Skeletal muscle cell (primary cell): ENCODE measurements at regions not wholly inside any gene's neighbourhood (a gene's known extent, or its start where the extent isn't known, plus 50 kb on each side); places are given as distances from the start of the nearest gene placed in this dataset.

Source experiments
- DNase-seq: peaks from one replicate; pipeline ENCODE4 v3.0.0-alpha.2; 2010; ENCODE audit warnings: low read depth
- H3K4me3 ChIP-seq: 2 replicates; pipeline ENCODE4 v1.5.1; 2011; ENCODE audit warnings: low read depth, mild to moderate bottlenecking, control low read depth, low read length, moderate library complexity

DNA sequence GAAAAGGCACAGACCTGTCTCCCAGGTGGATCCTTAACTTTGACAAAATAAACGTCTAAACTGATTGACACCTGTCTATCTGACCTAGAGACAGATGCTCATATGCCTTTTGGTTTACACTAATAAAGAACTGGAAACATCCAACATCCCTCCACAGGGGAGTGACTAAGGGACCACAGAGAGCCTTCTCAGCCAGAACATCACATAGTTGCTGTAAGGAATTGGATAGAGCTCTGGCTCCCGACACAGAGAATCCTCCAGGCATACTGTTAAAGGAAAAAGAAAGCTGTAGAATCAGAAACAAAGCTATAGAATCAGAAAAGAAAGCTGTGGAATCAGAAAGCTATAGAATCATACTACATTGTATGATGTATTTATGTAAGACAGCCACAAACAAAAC, 258.8 kb downstream of the STK31 start:
- H3K4me3 ChIP-seq: no peak overlapping the region
- DNase-seq: no peak

DNA sequence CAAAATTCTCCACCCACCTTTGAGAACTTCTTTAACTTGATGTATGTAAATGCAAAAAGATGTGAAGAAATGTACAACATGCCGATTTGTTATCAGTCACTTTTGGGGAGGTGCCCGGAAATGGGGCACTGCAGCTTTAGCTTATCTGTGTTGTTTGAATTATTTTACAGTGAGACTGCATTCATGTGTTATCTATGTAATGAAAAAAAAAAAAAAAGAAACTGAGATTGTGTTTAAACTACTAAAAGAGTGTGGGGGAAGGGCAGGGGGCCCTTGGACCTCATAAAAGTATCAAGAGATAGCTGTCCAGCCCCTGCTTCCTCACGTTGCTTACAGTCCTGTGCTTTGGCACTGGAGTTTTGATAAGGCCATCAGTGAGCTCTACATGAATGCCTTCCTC, 259.4 kb downstream of the STK31 start:
- no peak for DNase-seq
- no peak overlapping the region for H3K4me3 ChIP-seq

DNA sequence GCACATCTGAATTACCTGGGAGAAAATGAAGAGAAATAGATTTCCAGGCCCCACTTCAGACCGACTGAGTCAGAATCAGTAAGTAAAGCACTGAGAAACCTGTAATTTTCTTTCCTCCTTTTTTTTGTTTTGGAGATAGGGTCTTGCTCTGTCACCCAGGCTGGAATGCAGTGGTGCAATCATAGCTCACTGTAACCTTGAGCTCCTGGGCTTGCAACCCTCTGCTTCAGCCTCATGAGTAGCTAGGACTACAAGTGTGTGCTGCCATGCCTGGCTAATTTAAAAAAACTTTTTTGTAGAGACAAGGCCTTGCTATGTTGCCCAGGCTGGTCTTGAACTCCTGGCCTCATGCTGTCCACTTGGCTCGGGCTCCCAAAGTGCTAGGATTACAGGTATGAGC, 260.2 kb downstream of the STK31 start:
- no peak overlapping the region for H3K4me3 ChIP-seq
- no peak for DNase-seq

DNA sequence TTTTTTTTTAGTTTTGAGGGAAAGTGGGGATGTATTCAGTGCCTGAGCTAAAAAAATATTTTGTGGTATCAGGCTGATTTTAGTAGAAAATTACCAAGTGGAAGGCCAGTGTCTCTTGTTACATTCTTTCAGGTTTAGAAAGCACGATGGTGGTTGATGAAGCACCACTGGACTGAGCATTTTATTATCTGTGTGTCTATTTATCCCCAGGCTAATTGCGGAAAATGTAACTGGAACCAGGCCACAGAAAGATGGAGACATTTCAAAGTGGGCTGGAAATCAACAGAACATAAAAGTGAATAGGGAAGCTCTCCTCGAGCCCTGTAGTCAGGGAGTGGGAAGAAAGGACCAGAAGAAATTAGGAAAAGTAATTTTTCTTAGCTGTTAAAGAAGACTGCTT, 261.0 kb downstream of the STK31 start:
- no peak overlapping the region for H3K4me3 ChIP-seq
- no peak for DNase-seq

DNA sequence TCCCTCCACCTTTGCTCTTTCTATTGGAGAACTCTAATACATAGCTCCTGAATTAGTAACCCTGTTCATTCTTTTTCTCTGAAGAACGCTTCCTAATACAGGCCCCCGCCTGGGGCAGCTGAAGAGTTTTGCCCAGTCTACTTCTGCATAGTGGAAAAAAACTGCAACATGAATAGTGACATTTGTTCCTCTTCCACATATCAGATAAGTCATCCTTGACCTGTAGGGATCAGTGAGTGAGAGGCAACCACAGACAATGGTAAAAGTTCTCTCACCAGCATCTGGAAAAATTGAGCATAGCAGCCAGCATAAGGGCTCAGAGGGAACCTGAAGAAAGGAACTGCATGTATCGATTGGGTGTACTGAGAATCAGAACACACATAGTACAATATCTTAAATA, 262.0 kb downstream of the STK31 start:
- no peak overlapping the region for H3K4me3 ChIP-seq
- DNase-seq: no peak

DNA sequence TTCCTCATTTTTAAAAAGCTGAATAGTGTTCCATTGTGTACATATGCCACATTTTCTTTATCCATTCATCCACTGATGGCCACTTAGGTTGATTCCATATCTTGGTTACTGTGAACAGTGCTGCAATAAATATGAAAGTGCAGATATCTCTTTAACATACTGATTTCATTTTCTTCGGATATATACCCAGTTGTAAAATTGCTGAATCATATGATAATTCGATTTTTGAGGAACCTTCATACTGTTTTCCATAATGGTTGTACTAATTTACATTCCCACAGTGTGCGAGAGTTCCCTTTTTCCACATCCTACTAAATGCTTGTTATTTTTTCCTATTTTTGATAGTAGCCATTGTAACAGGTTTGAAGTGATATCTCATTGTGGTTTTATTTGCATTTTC, 263.2 kb downstream of the STK31 start:
- no peak overlapping the region for H3K4me3 ChIP-seq
- DNase-seq: no peak

DNA sequence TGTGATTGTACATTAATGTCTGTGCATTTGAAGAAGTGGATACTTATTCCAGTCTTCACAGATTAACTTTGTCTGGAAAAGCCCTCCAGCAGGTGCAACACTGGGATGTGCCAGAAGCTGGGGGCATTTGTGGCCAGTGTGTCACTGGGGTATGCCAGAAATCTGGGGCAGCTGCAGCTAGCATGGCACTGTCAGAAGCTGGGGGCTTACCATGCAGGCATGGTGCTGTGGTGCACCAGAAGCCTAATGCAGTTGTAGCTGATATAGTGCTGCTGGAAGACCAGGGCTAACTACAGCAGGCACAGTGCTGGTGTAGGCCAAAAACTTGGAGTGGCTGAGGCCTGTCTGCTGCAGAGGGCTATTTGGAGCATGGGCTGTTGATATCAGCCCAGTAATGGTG, 270.1 kb downstream of the STK31 start:
- DNase-seq: no peak
- H3K4me3 ChIP-seq: no peak overlapping the region

DNA sequence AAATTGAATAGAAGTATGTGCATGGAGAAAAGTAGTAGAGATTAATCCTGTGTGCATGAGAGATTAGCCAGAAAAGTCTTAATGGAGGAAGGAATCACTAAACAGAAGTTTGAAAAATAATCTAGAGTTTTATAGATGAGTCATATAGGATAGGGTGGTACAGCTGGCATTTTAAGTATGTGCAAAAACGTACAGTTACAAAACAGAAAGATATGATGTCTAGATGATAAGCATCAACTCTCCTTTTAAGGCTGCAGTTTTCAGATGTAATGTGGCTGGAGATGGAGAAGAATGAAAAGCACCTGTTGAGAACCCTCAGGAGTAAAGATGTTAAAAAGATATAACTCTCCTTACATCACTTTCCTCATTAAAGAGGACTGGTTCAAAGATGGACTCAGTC, 271.3 kb downstream of the STK31 start:
- no peak overlapping the region for H3K4me3 ChIP-seq
- DNase-seq: no peak

DNA sequence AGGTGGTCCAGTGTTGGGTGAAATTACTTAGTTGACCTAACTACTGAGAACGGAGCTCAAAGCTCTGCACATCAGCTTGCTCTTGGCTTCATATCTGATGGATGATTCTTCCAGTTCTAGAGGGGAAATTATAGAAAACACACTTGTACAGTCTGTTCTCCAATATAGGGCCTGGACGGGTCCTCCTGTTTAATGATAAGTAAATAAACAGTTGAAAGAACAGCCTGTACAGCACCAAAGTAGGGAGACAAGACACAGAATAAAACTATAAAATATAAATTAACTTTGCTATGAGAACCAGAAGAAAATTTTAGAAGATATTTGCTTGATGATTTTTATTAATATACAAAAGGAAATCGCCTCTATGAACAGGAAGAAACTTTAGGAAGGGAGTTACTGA, 271.7 kb downstream of the STK31 start:
- H3K4me3 ChIP-seq: no peak overlapping the region
- no peak for DNase-seq

DNA sequence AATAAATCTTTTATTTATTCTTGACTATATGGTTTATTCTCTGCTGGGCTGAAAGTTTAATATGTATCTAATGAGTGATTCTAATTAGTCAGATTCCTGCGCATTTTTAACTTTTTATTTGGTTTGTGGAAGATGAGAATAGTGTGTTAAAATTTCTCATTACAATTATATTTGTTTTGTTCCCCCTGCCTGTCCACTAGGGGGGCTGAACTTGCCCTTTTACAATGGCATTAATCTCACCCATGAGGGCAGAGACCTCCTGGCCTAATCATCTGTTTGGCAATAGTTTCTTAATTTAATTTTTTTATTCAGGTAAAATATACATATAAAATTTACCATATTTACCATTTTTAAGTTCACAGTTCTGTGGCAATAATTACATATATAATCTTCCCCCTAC, 278.5 kb upstream of the NPY start:
- H3K4me3 ChIP-seq: no peak overlapping the region
- no peak for DNase-seq

DNA sequence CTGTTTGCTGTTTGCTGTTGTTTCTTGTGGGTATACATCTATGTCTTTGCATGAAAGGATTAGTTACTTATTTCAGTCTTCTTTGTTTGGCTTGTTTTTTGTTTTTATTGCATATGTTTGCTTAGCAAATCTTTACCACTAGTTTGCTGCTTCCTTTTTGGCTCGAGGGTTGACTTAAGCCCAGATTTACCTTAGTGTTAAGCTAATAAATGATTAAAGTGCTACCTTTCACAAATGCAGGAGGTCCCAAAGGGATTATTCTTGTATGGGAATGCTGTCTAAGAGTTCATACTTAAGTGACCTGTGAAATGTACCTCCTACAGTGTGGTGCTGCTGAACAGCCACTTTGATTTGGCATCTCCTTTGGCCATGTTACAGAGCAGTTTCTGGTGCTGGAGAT, 273.5 kb upstream of the NPY start:
- no peak for DNase-seq

DNA sequence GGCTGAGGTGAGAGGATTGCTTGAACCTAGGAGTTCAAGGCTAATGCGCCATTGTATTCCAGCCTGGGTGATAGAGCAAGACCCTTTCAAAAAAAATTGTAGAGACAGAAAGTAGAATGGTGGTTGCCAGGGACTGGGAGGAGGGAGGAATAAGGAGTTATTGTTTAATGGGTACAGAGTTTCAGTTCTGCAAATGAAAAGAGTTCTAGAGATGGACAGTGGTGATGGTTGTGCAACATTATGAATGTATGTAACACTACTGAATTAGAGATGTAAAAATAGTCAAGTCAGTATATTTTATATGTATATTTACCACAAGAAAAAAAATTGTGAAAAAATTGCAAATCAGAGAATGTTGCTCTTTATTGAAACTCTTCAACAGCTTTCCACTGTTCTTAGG, 266.5 kb upstream of the NPY start:
- H3K4me3 ChIP-seq: no peak overlapping the region
- DNase-seq: no peak

More for the DNA sequence above, 273.5 kb upstream of the NPY start:
- no peak overlapping the region for H3K4me3 ChIP-seq

DNA sequence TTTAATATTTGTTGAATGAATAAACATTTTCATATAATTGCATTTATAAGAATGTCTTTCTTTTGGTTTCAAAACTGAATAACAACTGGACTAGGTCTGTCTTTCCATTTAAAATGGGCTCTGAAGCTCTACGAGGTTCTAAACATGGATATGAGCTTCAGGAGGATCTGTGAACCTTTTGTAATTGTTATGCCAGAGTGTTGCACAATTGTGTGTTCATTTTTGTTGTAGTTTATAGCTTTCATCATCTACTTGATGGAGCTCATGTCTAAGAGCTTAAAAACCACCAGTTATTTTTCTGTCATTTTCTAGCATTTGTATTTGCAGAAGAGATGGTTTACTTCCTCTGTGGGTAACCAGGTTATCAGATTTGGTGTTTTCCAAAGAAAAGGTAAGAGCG, 265.7 kb upstream of the NPY start:
- no peak overlapping the region for H3K4me3 ChIP-seq
- DNase-seq: no peak

DNA sequence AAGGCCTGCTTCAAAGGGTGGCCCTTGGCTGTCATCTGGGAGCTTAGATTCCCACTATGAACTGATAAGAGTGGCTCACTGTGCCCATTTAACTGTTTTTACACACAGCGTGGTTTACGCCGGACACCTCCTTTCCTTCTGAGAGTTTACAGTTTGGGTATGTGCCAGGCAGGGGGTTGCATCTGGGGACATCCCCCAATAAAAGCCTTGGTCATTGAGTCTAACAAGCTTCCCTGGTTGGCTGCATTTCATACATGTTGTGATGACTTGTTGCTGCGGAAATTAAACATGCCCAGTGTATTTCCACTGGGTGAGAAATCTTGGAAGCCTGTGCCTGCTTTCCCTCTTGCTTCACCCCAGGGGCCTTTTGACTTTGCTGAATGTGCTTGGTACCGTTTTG, 264.1 kb upstream of the NPY start:
- DNase-seq: no peak
- no peak overlapping the region for H3K4me3 ChIP-seq

DNA sequence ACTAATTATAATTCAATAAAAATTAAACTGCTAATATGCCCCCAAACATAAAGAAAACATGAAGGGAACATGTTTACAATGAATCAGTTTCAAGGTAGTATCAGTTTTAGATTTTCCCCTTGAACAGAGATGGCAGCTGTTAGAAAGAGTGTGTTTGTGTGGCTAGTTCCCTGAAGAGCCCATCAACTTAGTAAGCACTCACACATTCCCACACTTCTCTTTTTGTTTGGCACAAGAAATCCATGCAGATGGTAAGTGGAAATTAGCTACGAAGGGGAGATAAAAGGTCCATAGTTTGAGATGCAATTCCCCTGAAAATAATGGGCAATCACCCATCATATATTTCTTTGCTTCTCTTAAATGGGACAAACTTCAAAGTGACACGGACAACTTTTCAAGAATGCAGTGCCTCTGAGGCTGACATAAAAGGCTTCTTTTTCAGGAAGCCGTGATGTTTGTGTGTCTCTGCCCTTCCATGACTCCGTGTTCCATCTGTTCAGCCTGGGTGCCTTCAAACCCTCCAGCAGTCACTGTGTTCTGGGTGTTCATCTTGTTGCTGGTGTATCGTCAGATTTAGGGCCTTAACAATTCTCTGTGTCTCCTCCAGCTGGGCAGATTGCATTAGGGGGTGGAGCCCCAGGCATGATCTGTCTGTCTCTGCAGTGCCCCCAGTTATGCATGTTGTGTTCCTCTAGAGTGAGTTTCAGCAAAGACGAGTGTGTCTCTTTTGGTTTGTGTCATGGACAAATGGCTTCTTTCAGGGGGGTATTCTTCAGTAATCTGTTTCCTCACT, 259.5 kb upstream of the NPY start:
- no peak overlapping the region for H3K4me3 ChIP-seq
- DNase-seq: peak; percentile 2

DNA sequence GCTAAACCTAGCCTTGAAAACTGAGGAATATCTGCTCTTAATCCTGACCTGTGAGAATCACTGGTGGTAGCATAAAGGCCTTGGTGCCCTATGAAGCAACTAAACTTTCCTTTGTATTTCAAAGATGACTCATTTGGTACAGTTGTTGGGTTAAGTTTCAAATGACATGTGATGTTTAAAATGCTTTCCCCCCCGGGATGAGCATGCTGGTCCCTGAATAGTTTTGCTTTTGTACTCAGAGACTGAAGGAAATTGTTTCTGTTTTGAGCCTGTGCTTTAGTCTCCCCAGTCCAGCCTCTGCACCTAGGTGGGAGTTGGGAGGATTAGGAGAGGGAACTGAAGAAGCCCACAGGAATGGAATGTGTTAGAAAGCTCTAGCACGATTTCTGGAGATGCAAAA, 258.9 kb upstream of the NPY start:
- peak; percentile 13 for DNase-seq
- no peak overlapping the region for H3K4me3 ChIP-seq

DNA sequence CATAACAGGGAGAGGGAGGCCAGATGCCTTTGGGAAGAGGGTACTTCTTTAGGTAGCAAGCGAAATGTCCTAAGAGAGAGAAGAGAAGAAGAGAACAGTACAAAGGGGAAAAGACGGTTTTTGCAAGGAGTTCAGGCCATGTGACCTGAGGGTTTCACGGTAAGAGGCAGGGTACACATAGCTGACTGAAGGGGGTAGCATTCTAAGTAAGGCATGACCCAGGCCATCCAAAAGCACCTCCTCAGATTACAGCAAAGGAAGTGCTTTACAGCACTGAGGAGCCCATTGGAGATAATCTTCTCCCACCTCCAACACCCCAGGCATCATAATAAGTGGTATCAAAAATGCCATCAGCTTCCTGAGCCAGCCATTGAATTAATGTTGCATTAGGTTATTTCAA, 258.2 kb upstream of the NPY start:
- no peak overlapping the region for H3K4me3 ChIP-seq
- no peak for DNase-seq

DNA sequence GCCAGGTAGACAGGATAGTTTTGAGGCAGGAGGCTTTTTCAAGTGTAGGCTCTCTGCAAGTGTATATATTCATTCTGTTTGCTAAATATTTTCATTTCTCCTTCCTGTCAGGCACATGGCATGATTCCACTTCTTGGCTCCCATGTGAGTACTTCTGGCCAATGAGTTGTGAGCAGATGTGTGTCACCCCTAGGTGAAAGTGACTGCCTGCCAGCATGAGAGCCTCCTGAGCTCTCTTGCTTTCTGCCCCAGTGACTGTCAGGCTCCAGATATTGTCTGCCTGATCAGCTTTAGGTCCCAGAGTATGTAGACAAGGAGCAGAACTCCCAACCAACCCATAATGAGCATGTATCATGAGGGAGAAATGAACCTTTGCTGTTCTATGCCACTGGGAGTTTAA, 257.6 kb upstream of the NPY start:
- H3K4me3 ChIP-seq: no peak overlapping the region
- DNase-seq: no peak

DNA sequence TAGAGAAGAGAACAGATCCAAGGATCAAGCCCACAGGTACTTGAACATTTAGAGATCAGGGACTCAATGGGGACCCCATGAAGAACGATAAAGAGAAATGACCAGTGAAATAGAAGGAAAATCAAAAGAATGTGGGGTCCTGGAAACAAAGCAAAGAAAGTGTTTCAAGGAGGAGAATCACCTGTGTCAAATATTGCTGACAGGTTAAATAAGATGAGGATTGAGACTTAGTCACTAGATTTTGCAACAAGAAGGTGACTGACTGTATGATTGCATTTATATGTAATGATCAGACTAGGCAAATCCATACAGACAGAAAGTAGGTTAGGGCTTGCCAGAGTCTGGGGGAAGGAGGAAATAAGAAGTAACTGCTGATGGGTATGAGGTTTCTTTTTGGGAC, 254.9 kb upstream of the NPY start:
- no peak for DNase-seq
- H3K4me3 ChIP-seq: no peak overlapping the region

DNA sequence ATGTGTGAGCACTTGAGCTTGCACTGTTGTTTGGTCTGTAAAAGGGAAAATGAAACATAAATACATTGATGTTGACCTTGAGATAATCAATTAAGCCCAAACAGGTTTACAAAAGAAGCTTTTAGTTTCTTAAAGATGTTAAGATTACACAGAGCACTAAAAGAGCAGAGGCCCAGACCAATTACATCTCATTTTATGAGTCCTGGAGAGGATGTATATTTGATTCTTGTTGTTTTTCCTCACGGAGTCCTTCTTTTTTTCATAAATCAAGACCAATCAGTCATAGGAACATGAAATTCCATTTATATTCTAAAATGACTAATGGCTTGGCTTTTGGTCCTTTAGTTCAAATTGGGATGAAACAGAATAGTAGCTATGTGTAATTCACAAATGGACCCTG, 249.7 kb upstream of the NPY start:
- no peak overlapping the region for H3K4me3 ChIP-seq
- DNase-seq: no peak

DNA sequence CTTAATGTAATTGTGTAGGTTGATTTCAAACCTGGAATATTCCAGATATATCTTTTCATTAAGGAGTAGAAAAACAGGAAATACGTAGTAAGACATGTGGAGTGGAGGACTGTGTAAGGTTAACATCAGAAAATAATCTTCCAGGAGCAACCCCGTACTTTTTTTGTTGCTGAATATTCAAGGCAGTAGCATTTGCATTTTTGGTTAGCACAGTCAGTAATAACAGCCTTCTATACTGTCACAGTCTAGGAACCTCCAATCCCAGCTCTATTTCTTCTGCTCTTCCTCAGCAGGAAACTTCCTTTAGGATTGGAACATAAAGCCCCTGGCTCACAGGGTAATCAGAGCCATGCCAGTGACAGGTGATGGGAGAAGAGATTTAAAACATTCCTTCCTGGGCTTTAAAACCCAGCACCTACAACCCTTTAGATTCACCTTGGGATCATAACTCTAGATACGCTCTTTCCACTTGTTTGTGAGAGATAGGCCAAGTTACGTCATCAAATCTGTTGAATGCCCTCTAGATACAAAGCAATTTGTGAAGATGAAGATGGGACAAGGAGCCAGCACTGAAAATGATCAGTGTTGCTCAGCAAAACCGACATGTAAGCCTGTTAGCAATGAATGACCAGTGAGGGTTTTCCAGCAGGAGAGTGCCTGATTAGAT, 248.5 kb upstream of the NPY start:
- H3K4me3 ChIP-seq: no peak overlapping the region
- DNase-seq: no peak
